H9 (cell line): ENCODE measurements at regions not wholly inside any gene's neighbourhood (a gene's known extent, or its start where the extent isn't known, plus 50 kb on each side); places are given as distances from the start of the nearest gene placed in this dataset.

ENCODE experiments used
- DNase-seq: peaks from one replicate; pipeline ENCODE4 v3.0.0-alpha.2; 2017
- H2AFZ ChIP-seq: one replicate; pipeline ENCODE4 v1.6.1; 2013; ENCODE audit warnings: mild to moderate bottlenecking, low read length, control low read depth, moderate library complexity
- H2AK5ac ChIP-seq: 2 replicates; pipeline ENCODE4 v1.6.1; 2013; ENCODE audit warnings: low read length, control low read depth, mixed read lengths; ENCODE audit not compliant: insufficient read length
- H2BK120ac ChIP-seq: one replicate; pipeline ENCODE4 v1.6.1; 2013; ENCODE audit warnings: low read depth, mild to moderate bottlenecking, low read length, control low read depth, inconsistent platforms; ENCODE audit not compliant: poor library complexity, severe bottlenecking
- H2BK12ac ChIP-seq: 2 replicates; pipeline ENCODE4 v1.6.1; 2013; ENCODE audit warnings: low read length, control low read depth, mixed read lengths, low read depth; ENCODE audit not compliant: insufficient read length
- H2BK15ac ChIP-seq: 2 replicates; pipeline ENCODE4 v1.6.1; 2013; ENCODE audit warnings: low read depth, low read length, control low read depth
- H2BK20ac ChIP-seq: one replicate; pipeline ENCODE4 v1.6.1; 2013; ENCODE audit warnings: low read depth, mild to moderate bottlenecking, low read length, control low read depth, inconsistent platforms; ENCODE audit not compliant: poor library complexity, severe bottlenecking
- H2BK5ac ChIP-seq: 2 replicates; pipeline ENCODE4 v1.6.1; 2013; ENCODE audit warnings: low read length, control low read depth, mixed read lengths; ENCODE audit not compliant: insufficient read length
- H3K14ac ChIP-seq: 2 replicates; pipeline ENCODE4 v1.6.1; 2013; ENCODE audit warnings: low read length, control low read depth; ENCODE audit not compliant: insufficient read depth
- H3K18ac ChIP-seq: 2 replicates; pipeline ENCODE4 v1.6.1; 2013; ENCODE audit warnings: low read depth, mild to moderate bottlenecking, mixed read lengths, low read length, control low read depth; ENCODE audit not compliant: insufficient read length
- H3K23ac ChIP-seq: 2 replicates; pipeline ENCODE4 v1.6.1; 2013; ENCODE audit warnings: low read length, control low read depth, mixed read lengths, low read depth; ENCODE audit not compliant: insufficient read length
- H3K23me2 ChIP-seq: 2 replicates; pipeline ENCODE4 v1.6.1; 2013; ENCODE audit warnings: low read depth, mild to moderate bottlenecking, mixed read lengths, low read length, control low read depth; ENCODE audit not compliant: insufficient read length, poor library complexity, severe bottlenecking
- H3K27ac ChIP-seq: 2 replicates; pipeline ENCODE4 v1.5.1; 2013; ENCODE audit warnings: low read length, control low read depth, mixed read lengths, low read depth; ENCODE audit not compliant: insufficient read length
- H3K27me3 ChIP-seq: 2 replicates; pipeline ENCODE4 v1.6.1; 2013; ENCODE audit warnings: low read length, control low read depth, inconsistent platforms; ENCODE audit not compliant: insufficient read depth
- H3K4ac ChIP-seq: 2 replicates; pipeline ENCODE4 v1.6.1; 2013; ENCODE audit warnings: low read depth, mild to moderate bottlenecking, control low read depth, inconsistent platforms, low read length, moderate library complexity
- H3K4me1 ChIP-seq: 2 replicates; pipeline ENCODE4 v1.6.1; 2013; ENCODE audit warnings: low read length, control low read depth, inconsistent platforms; ENCODE audit not compliant: insufficient read depth
- H3K4me2 ChIP-seq: 2 replicates; pipeline ENCODE4 v1.6.1; 2013; ENCODE audit warnings: low read length, control low read depth, mixed read lengths; ENCODE audit not compliant: insufficient read length, insufficient read depth
- H3K56ac ChIP-seq: 2 replicates; pipeline ENCODE4 v1.6.1; 2013; ENCODE audit warnings: low read depth, mild to moderate bottlenecking, mixed read lengths, low read length, control low read depth; ENCODE audit not compliant: insufficient read length
- H3K79me1 ChIP-seq: 2 replicates; pipeline ENCODE4 v1.6.1; 2013; ENCODE audit warnings: low read depth, mild to moderate bottlenecking, moderate library complexity, low read length, control low read depth, inconsistent platforms; ENCODE audit not compliant: insufficient read depth, poor library complexity, severe bottlenecking
- H3K79me2 ChIP-seq: 2 replicates; pipeline ENCODE4 v1.6.1; 2013; ENCODE audit warnings: low read length, control low read depth, inconsistent platforms; ENCODE audit not compliant: insufficient read depth
- H3K9ac ChIP-seq: 2 replicates; pipeline ENCODE4 v1.6.1; 2013; ENCODE audit warnings: low read length, control low read depth, mixed read lengths; ENCODE audit not compliant: insufficient read length; ENCODE audit errors: extremely low read depth
- H3K9me3 ChIP-seq: one replicate; pipeline ENCODE4 v1.6.1; 2013; ENCODE audit warnings: low read depth, low read length, inconsistent platforms; ENCODE audit not compliant: control insufficient read depth
- H3T11ph ChIP-seq: one replicate; pipeline ENCODE4 v1.6.1; 2013; ENCODE audit warnings: mild to moderate bottlenecking, low read length, control low read depth, inconsistent platforms
- H4K20me1 ChIP-seq: one replicate; pipeline ENCODE4 v1.6.1; 2013; ENCODE audit not compliant: control insufficient read depth, insufficient read length, insufficient read depth
- H4K5ac ChIP-seq: 2 replicates; pipeline ENCODE4 v1.6.1; 2013; ENCODE audit warnings: low read depth, mild to moderate bottlenecking, mixed read lengths, low read length, control low read depth; ENCODE audit not compliant: insufficient read length
- H4K8ac ChIP-seq: replicated peaks from 2 replicates; pipeline ENCODE4 v1.6.1; 2013; ENCODE audit warnings: low read length, control low read depth, mixed read lengths, low read depth; ENCODE audit not compliant: insufficient read length
- H4K91ac ChIP-seq: 2 replicates; pipeline ENCODE4 v1.6.1; 2013; ENCODE audit warnings: low read depth, mild to moderate bottlenecking, moderate library complexity, mixed read lengths, low read length, control low read depth; ENCODE audit not compliant: insufficient read length
- H3K27ac Mint-ChIP-seq, 3 experiments: 2 replicates in 2 of 3; 3 replicates in 1 of 3; pipeline ENCODE4 v1.8.0; 2020 to 2021; ENCODE audit warnings: mixed read lengths in 3 of 3, mild to moderate bottlenecking in 1 of 3, moderate library complexity in 1 of 3
- H3K27me3 Mint-ChIP-seq: 2 replicates; pipeline ENCODE4 v1.8.0; 2021; ENCODE audit warnings: low read depth, mild to moderate bottlenecking, moderate library complexity, mixed read lengths
- H3K36me3 Mint-ChIP-seq, 3 experiments: 2 replicates in 2 of 3; 3 replicates in 1 of 3; pipeline ENCODE4 v1.8.0; 2020 to 2021; ENCODE audit warnings: low read depth in 3 of 3, mixed read lengths in 3 of 3; ENCODE audit not compliant: insufficient read depth in 1 of 3
- H3K4me1 Mint-ChIP-seq, 2 experiments: 2 replicates each; pipeline ENCODE4 v1.8.0; 2020; ENCODE audit warnings: mixed read lengths in 2 of 2
- H3K4me3 Mint-ChIP-seq, 2 experiments: 2 replicates in 1 of 2; 3 replicates in 1 of 2; pipeline ENCODE4 v1.8.0; 2020 to 2021; ENCODE audit warnings: mild to moderate bottlenecking in 2 of 2, mixed read lengths in 2 of 2, moderate library complexity in 1 of 2
- H3K9me3 Mint-ChIP-seq, 2 experiments: 2 replicates in 1 of 2; 3 replicates in 1 of 2; pipeline ENCODE4 v1.8.0; 2020; ENCODE audit warnings: mild to moderate bottlenecking in 2 of 2, mixed read lengths in 2 of 2, moderate library complexity in 1 of 2
- CTCF ChIP-seq: fragments of 200-600 bp; sonication (generic); conservative IDR thresholded peaks from 3 replicates; pipeline ENCODE4 v1.8.0; 2021; ENCODE audit warnings: antibody characterized with exemption, mild to moderate bottlenecking
- WGBS: extraction: QIAGEN DNeasy Blood & Tissue Kit; methylation state at CpG from one replicate; pipeline ENCODE4 v1.1.7; 2013; ENCODE audit warnings: missing lambda C conversion rate, low lambda C conversion rate, mixed read lengths; ENCODE audit not compliant: insufficient read length; ENCODE audit errors: extremely low coverage; 5-methylcytosine and 5-hydroxymethylcytosine counted together

GRCh38 chr17:45733781-45734180, 50.3 kb upstream of the CRHR1 start:
- no CpG with 5 or more reads among the region's 2 CpGs for WGBS
- H3K4me1 ChIP-seq, result no peaks in the 10 kb centered on the region

More at GRCh38 chr17:45733781-45734180, 50.3 kb upstream of the CRHR1 start:
- TF ChIP-seq CTCF, result no peak
- H3K36me3 Mint-ChIP-seq, result no peaks in the 10 kb centered on the region; a peak in 1 of 7 replicates
- H4K20me1 ChIP-seq, result no peaks in the 10 kb centered on the region
- no peak overlapping the region for H3K23ac ChIP-seq
- H3K23me2 ChIP-seq, result no peaks in the 10 kb centered on the region
- no peaks in the 10 kb centered on the region for H3K27me3 ChIP-seq
- H2BK12ac ChIP-seq, result no peak overlapping the region
- peaks cover 15% of the 10 kb centered on the region in 2 experiments; a peak in 4 of 5 replicates for H3K9me3 Mint-ChIP-seq
- no peak overlapping the region for H2AFZ ChIP-seq
- H3K4me1 Mint-ChIP-seq, result peaks cover 2% of the 10 kb centered on the region in 2 experiments; a peak in 1 of 4 replicates
- no peaks in the 10 kb centered on the region for H3K79me2 ChIP-seq
- no peak overlapping the region for H3K4ac ChIP-seq
- peaks cover 79% of the 10 kb centered on the region for H3K27me3 Mint-ChIP-seq
- H4K5ac ChIP-seq, result no peak overlapping the region
- no peak overlapping the region for H3T11ph ChIP-seq
- no peak overlapping the region for H2BK15ac ChIP-seq
- no peak overlapping the region for H3K18ac ChIP-seq
- peak; percentile 4 for DNase-seq
- no peak overlapping the region for H3K9ac ChIP-seq
- no peak overlapping the region for H2BK5ac ChIP-seq
- H4K8ac ChIP-seq, result no peak overlapping the region
- no peaks in the 10 kb centered on the region for H3K9me3 ChIP-seq
- no peaks in the 10 kb centered on the region for H3K79me1 ChIP-seq
- H2BK20ac ChIP-seq, result no peak overlapping the region
- H3K56ac ChIP-seq, result no peak overlapping the region
- no peak overlapping the region for H2AK5ac ChIP-seq
- H3K27ac ChIP-seq, result no peak overlapping the region
- H3K4me3 Mint-ChIP-seq, result no peak overlapping the region
- no peak overlapping the region for H3K4me2 ChIP-seq
- H3K14ac ChIP-seq, result no peak overlapping the region
- H4K91ac ChIP-seq, result no peak overlapping the region
- H3K27ac Mint-ChIP-seq, result no peak overlapping the region
- H2BK120ac ChIP-seq, result no peak overlapping the region
